ENCODE measurements at regions not wholly inside any gene's neighbourhood (a gene's known extent, or its start where the extent isn't known, plus 50 kb on each side); places are given as distances from the start of the nearest gene placed in this dataset.

DNA sequence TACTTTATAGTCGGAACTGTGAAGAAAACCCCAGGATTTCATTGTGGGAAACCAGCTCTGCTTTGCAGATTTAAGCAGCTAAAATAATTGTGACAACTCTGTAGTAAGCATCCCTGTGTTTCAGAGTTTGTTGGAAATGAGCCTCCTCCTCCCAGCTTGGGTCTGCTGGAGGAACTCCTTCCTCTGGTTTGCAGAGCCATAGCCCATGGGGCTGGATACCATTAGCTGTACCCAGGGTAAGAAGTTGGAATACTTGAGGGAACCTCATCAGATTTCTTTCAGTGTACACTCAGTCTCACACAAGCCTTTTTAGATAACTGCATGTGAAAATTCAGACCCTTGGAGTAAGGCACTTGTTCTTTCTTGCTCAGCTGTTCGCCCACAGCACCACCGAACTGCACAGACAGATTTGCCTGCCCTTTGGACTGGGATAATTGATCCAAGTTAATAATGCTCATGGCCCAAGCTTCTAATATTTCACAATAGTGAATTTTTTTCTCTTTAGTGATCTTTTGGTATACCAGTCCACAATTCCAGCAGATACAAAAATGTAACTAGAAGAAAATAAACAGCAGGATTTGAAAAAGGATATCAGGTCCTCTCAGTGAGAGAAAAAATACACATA lies 467.4 kb upstream of the FZD8 start:
- TF ChIP-seq, protein P1, sequence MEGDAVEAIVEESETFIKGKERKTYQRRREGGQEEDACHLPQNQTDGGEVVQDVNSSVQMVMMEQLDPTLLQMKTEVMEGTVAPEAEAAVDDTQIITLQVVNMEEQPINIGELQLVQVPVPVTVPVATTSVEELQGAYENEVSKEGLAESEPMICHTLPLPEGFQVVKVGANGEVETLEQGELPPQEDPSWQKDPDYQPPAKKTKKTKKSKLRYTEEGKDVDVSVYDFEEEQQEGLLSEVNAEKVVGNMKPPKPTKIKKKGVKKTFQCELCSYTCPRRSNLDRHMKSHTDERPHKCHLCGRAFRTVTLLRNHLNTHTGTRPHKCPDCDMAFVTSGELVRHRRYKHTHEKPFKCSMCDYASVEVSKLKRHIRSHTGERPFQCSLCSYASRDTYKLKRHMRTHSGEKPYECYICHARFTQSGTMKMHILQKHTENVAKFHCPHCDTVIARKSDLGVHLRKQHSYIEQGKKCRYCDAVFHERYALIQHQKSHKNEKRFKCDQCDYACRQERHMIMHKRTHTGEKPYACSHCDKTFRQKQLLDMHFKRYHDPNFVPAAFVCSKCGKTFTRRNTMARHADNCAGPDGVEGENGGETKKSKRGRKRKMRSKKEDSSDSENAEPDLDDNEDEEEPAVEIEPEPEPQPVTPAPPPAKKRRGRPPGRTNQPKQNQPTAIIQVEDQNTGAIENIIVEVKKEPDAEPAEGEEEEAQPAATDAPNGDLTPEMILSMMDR (IDR thresholded peaks at IDR 0.05; ENCODE audit: control extremely low read depth in 1 of 3, insufficient read depth in 1 of 3, low read depth in 1 of 3, low read length in 3 of 3), result no peak
- TF ChIP-seq NRF1 (IDR thresholded peaks at IDR 0.05; ENCODE audit: low read depth, low read length) (no peak), RAD21 (IDR thresholded peaks at IDR 0.05 in 1 of 2, conservative IDR thresholded peaks at IDR 0.05 in 1 of 2; ENCODE audit: low read depth in 2 of 2, low read length in 2 of 2) (no peak), FOSL1 (IDR thresholded peaks at IDR 0.05; ENCODE audit: insufficient read depth, low read depth, low read length) (no peak), HDAC2 (IDR thresholded peaks at IDR 0.05; ENCODE audit: borderline replicate concordance in 1 of 2, low read depth in 2 of 2, low read length in 2 of 2) (no peak), YY1 (IDR thresholded peaks at IDR 0.05; ENCODE audit: low read depth, low read length) (no peak), CHD2 (IDR thresholded peaks at IDR 0.05; ENCODE audit: low read length) (no peak), POLR2A (IDR thresholded peaks at IDR 0.05; ENCODE audit: control extremely low read depth in 1 of 2, low read depth in 2 of 2, low read length in 2 of 2) (no peak), CEBPB (IDR thresholded peaks at IDR 0.05; ENCODE audit: low read depth, low read length) (no peak), POLR2AphosphoS5 (IDR thresholded peaks at IDR 0.05; ENCODE audit: low read depth, low read length) (no peak), SIN3A (conservative IDR thresholded peaks at IDR 0.05 in 1 of 2, IDR thresholded peaks at IDR 0.05 in 1 of 2; ENCODE audit: low read depth in 1 of 2, low read length in 2 of 2) (no peak), ASH2L (IDR thresholded peaks at IDR 0.05; ENCODE audit: low read length) (no peak), MAX (IDR thresholded peaks at IDR 0.05) (no peak), PHF8 (conservative IDR thresholded peaks at IDR 0.05; ENCODE audit: low read depth, low read length) (no peak)
